ENCODE measurements at regions not wholly inside any gene's neighbourhood (a gene's known extent, or its start where the extent isn't known, plus 50 kb on each side); places are given as distances from the start of the nearest gene placed in this dataset.
A peak's percentile ranks its signal among the peaks of the same experiment; 100 is the strongest.

GRCh38 chr3:16066975-16067374 lies 107.5 kb upstream of the GALNT15 start:
- H3K36me3 Mint-ChIP-seq (ENCODE audit: unreplicated experiment): no peaks in the 10 kb centered on the region
- H3K27me3 Mint-ChIP-seq (ENCODE audit: unreplicated experiment): no peaks in the 10 kb centered on the region
- TF ChIP-seq CTCF (IDR thresholded peaks at IDR 0.05): no peak
- H3K4me3 Mint-ChIP-seq (ENCODE audit: unreplicated experiment): no peak overlapping the region
- no peaks in the 10 kb centered on the region for H3K9me3 Mint-ChIP-seq (ENCODE audit: unreplicated experiment)
- peak overlapping the region; percentile 7 for H3K27ac Mint-ChIP-seq (ENCODE audit: unreplicated experiment)
- peaks cover 70% of the 10 kb centered on the region for H3K4me1 Mint-ChIP-seq (ENCODE audit: unreplicated experiment)
- DNase-seq (ENCODE audit: extremely low spot score, unreplicated experiment): no peak

- no peak for DNase-seq (ENCODE audit: extremely low spot score, unreplicated experiment)
These were observed 106.5 kb upstream of the GALNT15 start for GRCh38 chr3:16067837-16068471.

GRCh38 chr3:16069149-16069922 lies 105.1 kb upstream of the GALNT15 start:
- no peaks in the 10 kb centered on the region for H3K27me3 Mint-ChIP-seq (ENCODE audit: unreplicated experiment)
- H3K4me1 Mint-ChIP-seq (ENCODE audit: unreplicated experiment): peaks cover 73% of the 10 kb centered on the region
- peak overlapping the region; percentile 80 for H3K27ac Mint-ChIP-seq (ENCODE audit: unreplicated experiment)
- no peak for TF ChIP-seq CTCF (IDR thresholded peaks at IDR 0.05)
- no peak overlapping the region for H3K4me3 Mint-ChIP-seq (ENCODE audit: unreplicated experiment)
- DNase-seq (ENCODE audit: extremely low spot score, unreplicated experiment): no peak
- H3K9me3 Mint-ChIP-seq (ENCODE audit: unreplicated experiment): no peaks in the 10 kb centered on the region
- H3K36me3 Mint-ChIP-seq (ENCODE audit: unreplicated experiment): no peaks in the 10 kb centered on the region

More at GRCh38 chr3:16067837-16068471, 106.5 kb upstream of the GALNT15 start:
- no peaks in the 10 kb centered on the region for H3K36me3 Mint-ChIP-seq (ENCODE audit: unreplicated experiment)
- peaks cover 68% of the 10 kb centered on the region for H3K4me1 Mint-ChIP-seq (ENCODE audit: unreplicated experiment)
- H3K9me3 Mint-ChIP-seq (ENCODE audit: unreplicated experiment): no peaks in the 10 kb centered on the region
- peak overlapping the region; percentile 80 for H3K27ac Mint-ChIP-seq (ENCODE audit: unreplicated experiment)
- no peak for TF ChIP-seq CTCF (IDR thresholded peaks at IDR 0.05)
- no peak overlapping the region for H3K4me3 Mint-ChIP-seq (ENCODE audit: unreplicated experiment)
- no peaks in the 10 kb centered on the region for H3K27me3 Mint-ChIP-seq (ENCODE audit: unreplicated experiment)

- H3K27me3 Mint-ChIP-seq (ENCODE audit: unreplicated experiment): no peaks in the 10 kb centered on the region
- H3K4me3 Mint-ChIP-seq (ENCODE audit: unreplicated experiment): no peak overlapping the region
- H3K9me3 Mint-ChIP-seq (ENCODE audit: unreplicated experiment): no peaks in the 10 kb centered on the region
- no peaks in the 10 kb centered on the region for H3K36me3 Mint-ChIP-seq (ENCODE audit: unreplicated experiment)
- TF ChIP-seq CTCF (IDR thresholded peaks at IDR 0.05): no peak
- no peak for DNase-seq (ENCODE audit: extremely low spot score, unreplicated experiment)
- no peak overlapping the region for H3K27ac Mint-ChIP-seq (ENCODE audit: unreplicated experiment)
- H3K4me1 Mint-ChIP-seq (ENCODE audit: unreplicated experiment): peaks cover 63% of the 10 kb centered on the region
These were observed 103.8 kb upstream of the GALNT15 start for GRCh38 chr3:16070707-16071106.

GRCh38 chr3:16071206-16071605 lies 103.3 kb upstream of the GALNT15 start:
- Mint-ChIP-seq H3K27ac (ENCODE audit: unreplicated experiment) (no peak overlapping the region), H3K4me3 (ENCODE audit: unreplicated experiment) (no peak overlapping the region), H3K27me3 (ENCODE audit: unreplicated experiment) (no peaks in the 10 kb centered on the region), H3K36me3 (ENCODE audit: unreplicated experiment) (no peaks in the 10 kb centered on the region), H3K9me3 (ENCODE audit: unreplicated experiment) (no peaks in the 10 kb centered on the region), H3K4me1 (ENCODE audit: unreplicated experiment) (peaks cover 58% of the 10 kb centered on the region)
- DNase-seq (ENCODE audit: extremely low spot score, unreplicated experiment): no peak
- no peak for TF ChIP-seq CTCF (IDR thresholded peaks at IDR 0.05)
